ENCODE measurements at regions not wholly inside any gene's neighbourhood (a gene's known extent, or its start where the extent isn't known, plus 50 kb on each side); places are given as distances from the start of the nearest gene placed in this dataset.
"Not testable (repeated sequence)": the region's sequence is repeated elsewhere in the genome, so short reads cannot be mapped to it uniquely, and the experiment has no call there.

DNA sequence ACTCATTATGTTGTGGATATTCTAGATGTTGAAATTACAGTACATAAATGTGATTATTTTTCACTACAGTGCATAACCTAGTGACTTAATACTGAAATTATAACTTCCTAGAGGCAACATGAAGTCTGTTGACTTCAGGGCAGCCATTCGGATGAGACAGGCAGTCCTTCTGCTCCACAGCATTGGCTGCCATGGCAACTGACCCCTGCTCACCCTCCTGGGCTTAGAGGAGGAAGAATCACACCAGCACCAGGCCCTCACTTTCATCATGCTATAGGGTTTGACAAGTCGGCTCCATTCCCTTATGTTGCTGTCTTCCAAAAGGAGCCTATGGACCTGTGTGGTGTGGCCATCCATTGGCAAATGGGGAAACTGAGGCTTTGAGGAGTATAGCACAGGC is 233.5 kb upstream of the TMEM132C start:
- no peaks in the 10 kb centered on the region for H3K9me3 ChIP-seq
- intact Hi-C loops (cut with DNase I): no loop called here
- H3K36me3 ChIP-seq: no peaks in the 10 kb centered on the region
- H3K4me3 ChIP-seq: no peak overlapping the region
- TF ChIP-seq, protein P1, sequence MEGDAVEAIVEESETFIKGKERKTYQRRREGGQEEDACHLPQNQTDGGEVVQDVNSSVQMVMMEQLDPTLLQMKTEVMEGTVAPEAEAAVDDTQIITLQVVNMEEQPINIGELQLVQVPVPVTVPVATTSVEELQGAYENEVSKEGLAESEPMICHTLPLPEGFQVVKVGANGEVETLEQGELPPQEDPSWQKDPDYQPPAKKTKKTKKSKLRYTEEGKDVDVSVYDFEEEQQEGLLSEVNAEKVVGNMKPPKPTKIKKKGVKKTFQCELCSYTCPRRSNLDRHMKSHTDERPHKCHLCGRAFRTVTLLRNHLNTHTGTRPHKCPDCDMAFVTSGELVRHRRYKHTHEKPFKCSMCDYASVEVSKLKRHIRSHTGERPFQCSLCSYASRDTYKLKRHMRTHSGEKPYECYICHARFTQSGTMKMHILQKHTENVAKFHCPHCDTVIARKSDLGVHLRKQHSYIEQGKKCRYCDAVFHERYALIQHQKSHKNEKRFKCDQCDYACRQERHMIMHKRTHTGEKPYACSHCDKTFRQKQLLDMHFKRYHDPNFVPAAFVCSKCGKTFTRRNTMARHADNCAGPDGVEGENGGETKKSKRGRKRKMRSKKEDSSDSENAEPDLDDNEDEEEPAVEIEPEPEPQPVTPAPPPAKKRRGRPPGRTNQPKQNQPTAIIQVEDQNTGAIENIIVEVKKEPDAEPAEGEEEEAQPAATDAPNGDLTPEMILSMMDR (IDR thresholded peaks at IDR 0.05): no peak
- TF ChIP-seq POLR2A (IDR thresholded peaks at IDR 0.05): no peak
- WGBS, 2 donors: 43 to 69% methylated on average over 2 of the region's 2 CpGs
- H3K27ac ChIP-seq: no peak overlapping the region
- no peaks in the 10 kb centered on the region for H3K4me1 ChIP-seq
- no peak for DNase-seq
- no peaks in the 10 kb centered on the region for H3K27me3 ChIP-seq

DNA sequence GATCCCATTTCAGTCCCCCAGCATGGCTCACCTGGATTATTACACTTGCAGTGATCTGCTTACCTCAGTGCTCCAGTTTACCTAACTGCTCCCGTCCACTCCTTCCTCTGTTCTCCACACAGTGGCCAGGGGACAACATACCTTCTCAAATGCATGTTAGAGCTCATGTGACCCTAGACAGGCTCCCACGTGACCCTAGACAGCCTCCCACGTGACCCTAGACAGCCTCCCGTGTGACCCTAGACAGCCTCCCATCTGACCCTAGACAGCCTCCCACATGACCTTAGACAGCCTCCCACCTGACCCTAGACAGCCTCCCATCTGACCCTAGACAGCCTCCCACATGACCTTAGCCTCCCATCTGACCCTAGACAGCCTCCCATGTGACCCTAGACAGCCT is 226.0 kb upstream of the TMEM132C start:
- no peak for DNase-seq
- Histone ChIP-seq H3K27me3 (no peaks in the 10 kb centered on the region), H3K36me3 (no peaks in the 10 kb centered on the region), H3K4me3 (no peak overlapping the region), H3K4me1 (no peaks in the 10 kb centered on the region), H3K9me3 (no peaks in the 10 kb centered on the region), H3K27ac (no peak overlapping the region)
- 88 to 95% methylated on average over 4 of the region's 4 CpGs for WGBS, 2 donors
- intact Hi-C loops (cut with DNase I): no loop called here
- TF ChIP-seq, protein P1 (IDR thresholded peaks at IDR 0.05): no peak
- no peak for TF ChIP-seq POLR2A (IDR thresholded peaks at IDR 0.05)

DNA sequence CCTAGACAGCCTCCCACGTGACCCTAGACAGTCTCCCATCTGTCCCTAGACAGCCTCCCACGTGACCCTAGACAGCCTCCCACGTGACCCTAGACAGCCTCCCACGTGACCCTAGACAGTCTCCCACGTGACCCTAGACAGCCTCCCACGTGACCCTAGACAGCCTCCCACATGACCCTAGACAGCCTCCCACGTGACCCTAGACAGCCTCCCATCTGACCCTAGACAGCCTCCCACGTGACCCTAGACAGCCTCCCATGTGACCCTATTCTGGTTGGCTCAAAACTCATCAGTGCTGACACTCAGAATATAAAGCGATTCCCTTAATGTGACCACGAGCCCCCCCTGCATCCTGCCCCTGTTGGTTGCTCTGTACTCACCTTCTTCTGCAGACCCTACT is 224.7 kb upstream of the TMEM132C start:
- H3K27me3 ChIP-seq; DNase-seq; intact Hi-C loops (cut with DNase I): not testable (repeated sequence)

DNA sequence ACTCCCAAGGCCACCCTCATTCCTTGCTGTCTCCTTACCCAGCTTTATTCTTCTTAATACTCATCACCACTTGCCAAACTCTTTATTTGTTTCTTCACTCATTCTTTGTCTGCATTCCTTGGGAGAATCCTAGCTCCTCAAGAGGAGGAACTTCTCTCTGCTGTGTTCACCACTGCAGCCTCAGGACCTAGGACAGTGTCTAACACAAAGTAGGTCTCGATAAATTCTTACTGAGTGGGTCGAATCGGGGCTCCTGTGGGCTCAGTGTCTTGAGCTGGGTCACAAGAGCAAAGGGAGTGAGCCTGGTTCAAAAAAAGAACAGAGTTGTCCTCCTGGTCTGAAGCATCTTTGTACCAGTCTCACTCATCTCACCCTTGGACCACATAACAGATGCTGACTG is 224.1 kb upstream of the TMEM132C start:
- Histone ChIP-seq H3K27ac (no peak overlapping the region), H3K9me3 (no peaks in the 10 kb centered on the region), H3K4me1 (no peaks in the 10 kb centered on the region), H3K36me3 (no peaks in the 10 kb centered on the region), H3K4me3 (no peak overlapping the region), H3K27me3 (no peaks in the 10 kb centered on the region)
- WGBS, 2 donors: 66 to 76% methylated on average over 3 of the region's 3 CpGs
- no peak for TF ChIP-seq POLR2A (IDR thresholded peaks at IDR 0.05)
- TF ChIP-seq, protein P1 (IDR thresholded peaks at IDR 0.05): no peak
- intact Hi-C loops (cut with DNase I): no loop called here
- DNase-seq: no peak

More for the DNA sequence above, 224.7 kb upstream of the TMEM132C start:
- WGBS, 2 donors: 59 to 87% methylated on average over 3 to 5 of the region's 10 CpGs
- not testable (repeated sequence) for H3K4me3 ChIP-seq, H3K27ac ChIP-seq, H3K9me3 ChIP-seq, H3K36me3 ChIP-seq, H3K4me1 ChIP-seq

DNA sequence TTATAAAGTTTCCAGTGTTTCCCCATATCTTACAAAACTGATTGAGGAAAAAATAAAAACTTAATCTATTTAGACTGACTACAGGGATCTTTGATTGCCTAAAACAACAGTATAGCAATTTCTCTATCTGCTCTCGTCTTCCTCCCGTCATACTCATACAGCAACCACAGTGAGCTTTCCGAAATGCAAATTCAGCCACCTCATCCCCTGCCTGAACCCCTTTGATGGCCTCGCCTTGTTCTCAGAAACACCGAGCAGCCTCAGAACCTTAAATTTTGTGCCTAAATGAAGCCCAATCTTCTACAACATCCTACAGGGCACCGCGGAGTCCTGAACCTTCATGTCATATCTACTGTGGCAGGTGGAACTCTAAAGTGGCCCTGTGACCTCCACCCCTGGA is 223.7 kb upstream of the TMEM132C start:
- no peak overlapping the region for H3K27ac ChIP-seq
- no peaks in the 10 kb centered on the region for H3K4me1 ChIP-seq
- no peaks in the 10 kb centered on the region for H3K9me3 ChIP-seq
- no peaks in the 10 kb centered on the region for H3K36me3 ChIP-seq
- no peak for DNase-seq
- 85 to 88% methylated on average over 7 of the region's 7 CpGs for WGBS, 2 donors
- intact Hi-C loops (cut with DNase I): no loop called here
- no peak overlapping the region for H3K4me3 ChIP-seq
- no peak for TF ChIP-seq POLR2A (IDR thresholded peaks at IDR 0.05)
- TF ChIP-seq, protein P1 (IDR thresholded peaks at IDR 0.05): no peak
- no peaks in the 10 kb centered on the region for H3K27me3 ChIP-seq
